ENCODE measurements at regions not wholly inside any gene's neighbourhood (a gene's known extent, or its start where the extent isn't known, plus 50 kb on each side); places are given as distances from the start of the nearest gene placed in this dataset.

- DNase-seq: no peak
- no peak overlapping the region for H3K4me3 Mint-ChIP-seq
- H3K27me3 Mint-ChIP-seq (ENCODE audit: low read depth, poor library complexity): peaks cover 3% of the 10 kb centered on the region
- TF ChIP-seq CTCF (IDR thresholded peaks at IDR 0.05): no peak
- no peaks in the 10 kb centered on the region for H3K36me3 Mint-ChIP-seq (ENCODE audit: low read depth)
- H3K9me3 Mint-ChIP-seq: peaks cover 18% of the 10 kb centered on the region
- H3K4me1 Mint-ChIP-seq: no peaks in the 10 kb centered on the region
- H3K27ac Mint-ChIP-seq: no peak overlapping the region
Measured at GRCh38 chr1:61539720-61540462, 185.1 kb downstream of the TM2D1 start.

- Mint-ChIP-seq H3K9me3 (peaks cover 11% of the 10 kb centered on the region), H3K36me3 (ENCODE audit: low read depth) (no peaks in the 10 kb centered on the region), H3K27me3 (ENCODE audit: low read depth, poor library complexity) (peaks cover 3% of the 10 kb centered on the region), H3K27ac (no peak overlapping the region), H3K4me3 (no peak overlapping the region), H3K4me1 (no peaks in the 10 kb centered on the region)
- no peak for TF ChIP-seq CTCF (IDR thresholded peaks at IDR 0.05)
- no peak for DNase-seq
Measured at GRCh38 chr1:61538228-61538627, 186.7 kb downstream of the TM2D1 start.

- TF ChIP-seq CTCF (IDR thresholded peaks at IDR 0.05): no peak
- Mint-ChIP-seq H3K36me3 (ENCODE audit: low read depth) (no peaks in the 10 kb centered on the region), H3K4me3 (no peak overlapping the region), H3K27ac (no peak overlapping the region), H3K27me3 (ENCODE audit: low read depth, poor library complexity) (peaks cover 3% of the 10 kb centered on the region), H3K9me3 (no peaks in the 10 kb centered on the region), H3K4me1 (no peaks in the 10 kb centered on the region)
- no peak for DNase-seq
Measured at GRCh38 chr1:61536174-61537108, 188.5 kb downstream of the TM2D1 start.

GRCh38 chr1:61534847-61535246 is 190.1 kb downstream of the TM2D1 start:
- Mint-ChIP-seq H3K4me1 (no peaks in the 10 kb centered on the region), H3K9me3 (no peaks in the 10 kb centered on the region), H3K36me3 (ENCODE audit: low read depth) (no peaks in the 10 kb centered on the region), H3K4me3 (no peak overlapping the region), H3K27me3 (ENCODE audit: low read depth, poor library complexity) (peaks cover 3% of the 10 kb centered on the region), H3K27ac (no peak overlapping the region)
- no peak for TF ChIP-seq CTCF (IDR thresholded peaks at IDR 0.05)
- no peak for DNase-seq

GRCh38 chr1:61533546-61533945 is 191.4 kb downstream of the TM2D1 start:
- TF ChIP-seq CTCF (IDR thresholded peaks at IDR 0.05): no peak
- no peak for DNase-seq
- Mint-ChIP-seq H3K9me3 (no peaks in the 10 kb centered on the region), H3K4me1 (no peaks in the 10 kb centered on the region), H3K36me3 (ENCODE audit: low read depth) (no peaks in the 10 kb centered on the region), H3K27me3 (ENCODE audit: low read depth, poor library complexity) (peaks cover 3% of the 10 kb centered on the region), H3K4me3 (no peak overlapping the region), H3K27ac (no peak overlapping the region)

All from nephron progenitor cell (in vitro differentiated cells).